RCC 7860 (cell line): ENCODE measurements at regions not wholly inside any gene's neighbourhood (a gene's known extent, or its start where the extent isn't known, plus 50 kb on each side); places are given as distances from the start of the nearest gene placed in this dataset.
A peak's percentile ranks its signal among the peaks of the same experiment; 100 is the strongest.
"Not testable (repeated sequence)": the region's sequence is repeated elsewhere in the genome, so short reads cannot be mapped to it uniquely, and the experiment has no call there.

ENCODE experiments used
- DNase-seq: peaks from one replicate; pipeline ENCODE4 v3.0.0-alpha.2; 2015; ENCODE audit warnings: low spot score
- FAIRE-seq: peaks from 2 replicates; lab custom pipeline; 2012; peaks lifted over from hg19 to GRCh38; lab: Jason Lieb, UNC

DNA sequence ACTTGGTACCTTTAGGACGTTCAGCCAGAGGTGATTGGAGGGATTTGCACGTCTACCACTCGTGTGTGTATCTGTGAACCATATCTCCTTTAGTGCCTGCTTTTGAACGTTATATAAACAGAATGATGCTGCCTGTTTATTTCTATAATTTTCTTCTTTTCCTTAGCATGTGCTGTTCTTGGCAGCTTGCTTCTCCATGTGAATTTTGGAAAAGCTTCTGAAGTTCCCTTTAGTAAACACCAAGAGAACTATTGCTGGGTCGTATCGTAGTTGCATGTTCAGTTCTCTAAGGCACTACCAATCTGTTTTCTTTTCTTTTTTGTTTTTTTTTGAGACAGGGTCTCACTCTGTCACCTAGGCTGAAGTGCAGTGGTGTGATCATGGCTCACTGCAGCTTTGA lies 73.8 kb upstream of the FANCC start:
- FAIRE-seq = not testable (repeated sequence)

GRCh38 chr9:95389373-95389772 lies 71.9 kb upstream of the FANCC start:
- no peak for FAIRE-seq
- no peak for DNase-seq

More for the DNA sequence above, 73.8 kb upstream of the FANCC start:
- not testable (repeated sequence) for DNase-seq

DNA sequence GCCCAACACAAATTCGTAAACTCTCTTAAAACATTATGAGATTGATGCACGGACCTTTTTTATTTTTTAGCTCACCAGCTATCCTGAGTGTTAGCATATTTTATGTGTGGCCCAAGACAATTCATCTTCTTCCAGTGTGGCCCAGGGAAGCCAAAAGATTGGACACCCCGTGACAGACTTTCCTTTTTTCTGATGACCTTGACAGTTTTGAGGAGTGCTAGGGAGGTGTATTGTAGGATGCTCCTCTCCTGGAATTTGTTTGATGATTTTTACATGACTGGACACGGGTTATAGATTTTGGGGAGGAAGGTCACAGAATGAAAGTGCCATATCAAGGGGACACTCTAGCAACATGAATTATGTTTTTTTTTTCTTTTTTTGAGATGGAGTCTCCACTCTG lies 69.3 kb upstream of the FANCC start:
- no peak for DNase-seq
- FAIRE-seq = no peak

GRCh38 chr9:95385521-95385920 lies 68.0 kb upstream of the FANCC start:
- FAIRE-seq (no peak), DNase-seq (no peak)

GRCh38 chr9:95383845-95384244 lies 66.3 kb upstream of the FANCC start:
- DNase-seq = no peak
- no peak for FAIRE-seq

- DNase-seq (peak; percentile 88), FAIRE-seq (peak; percentile 75)
Measured at GRCh38 chr9:95383185-95383676, 65.7 kb upstream of the FANCC start.

GRCh38 chr9:95382433-95382832 lies 64.9 kb upstream of the FANCC start:
- DNase-seq (no peak), FAIRE-seq (no peak)

- peak; percentile 52 for DNase-seq
- no peak for FAIRE-seq
Measured at GRCh38 chr9:95381221-95381620, 63.7 kb upstream of the FANCC start.

DNA sequence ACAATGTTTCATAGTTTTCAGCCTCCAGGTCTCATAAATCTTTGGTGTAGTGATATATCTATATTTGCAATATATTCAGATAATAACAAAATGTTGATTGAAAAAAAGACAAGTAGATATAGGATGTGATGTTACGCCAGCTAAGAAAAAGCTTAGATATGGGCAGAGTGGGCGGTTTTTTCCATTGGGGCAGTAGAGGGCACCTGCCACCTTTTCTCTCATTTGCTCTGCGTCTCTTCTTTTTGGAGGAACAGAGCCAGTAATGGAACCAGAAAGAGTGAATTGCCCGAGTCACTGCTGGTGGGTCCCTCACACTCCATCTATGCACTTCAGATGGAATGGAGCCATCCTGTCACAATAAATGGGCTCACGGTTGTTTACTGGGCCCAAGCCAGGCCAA lies 62.1 kb upstream of the FANCC start:
- FAIRE-seq (no peak), DNase-seq (no peak)

DNA sequence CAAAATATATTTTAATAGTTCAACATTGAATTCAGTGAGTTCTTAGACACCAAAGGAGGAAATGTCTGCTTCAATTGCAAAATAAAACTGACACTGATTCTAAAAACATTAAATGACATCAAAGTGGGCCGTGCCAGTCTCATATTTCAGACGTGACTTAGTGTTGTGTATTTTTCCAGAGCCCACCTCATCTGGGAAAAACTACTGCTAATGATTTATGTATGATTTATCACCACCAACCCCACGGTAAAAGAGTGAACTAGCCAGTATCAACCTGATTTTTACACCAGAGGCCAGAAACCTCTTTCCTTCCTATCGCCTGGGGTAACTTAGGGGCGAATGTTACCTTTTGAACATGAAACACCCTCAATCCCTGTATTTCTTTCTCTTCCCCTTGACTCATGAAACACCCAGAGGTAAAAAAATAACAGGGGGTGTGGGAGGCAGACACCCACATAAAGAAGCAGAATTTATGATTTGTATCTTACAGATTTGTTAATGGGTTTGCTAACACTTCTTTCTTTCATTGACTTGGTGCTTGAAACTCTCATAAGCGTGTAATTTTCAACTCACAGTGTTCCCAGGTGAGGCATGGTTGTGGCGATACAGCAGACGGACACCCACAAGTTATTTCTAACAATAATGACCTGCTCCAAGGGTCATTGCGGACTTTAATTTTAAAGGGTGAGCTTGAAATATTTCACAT lies 56.4 kb upstream of the FANCC start:
- no peak for DNase-seq

DNA sequence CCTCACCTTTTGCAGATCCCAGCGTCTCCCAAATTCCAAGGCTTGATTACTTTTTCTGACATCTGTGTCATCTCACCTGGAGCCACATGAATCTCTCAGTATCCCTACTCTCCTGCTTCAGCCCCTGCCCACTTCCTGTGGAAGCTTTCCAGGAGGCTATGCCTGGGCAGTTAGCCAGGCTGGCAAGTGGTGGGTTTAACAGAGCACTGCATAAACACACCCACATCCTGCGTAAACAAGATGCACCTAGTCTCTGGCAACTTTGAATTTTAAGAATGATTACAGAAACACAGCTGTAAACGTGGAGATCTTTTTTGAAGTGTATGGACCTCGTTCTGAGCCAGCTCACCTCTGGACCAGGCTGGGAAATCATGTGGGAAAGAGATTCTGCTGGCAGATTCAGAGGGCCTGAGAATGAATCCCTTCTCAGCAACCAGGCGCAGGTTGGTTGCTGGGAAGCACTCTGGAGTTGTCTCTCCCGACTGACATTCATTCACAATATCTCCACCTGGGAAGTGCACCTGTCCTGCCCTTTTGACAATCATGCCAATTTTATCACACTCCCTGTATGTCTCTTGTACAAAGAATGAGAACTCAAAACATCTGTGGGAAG lies 55.7 kb upstream of the FANCC start:
- DNase-seq (no peak), FAIRE-seq (no peak)

More for the DNA sequence above, 56.4 kb upstream of the FANCC start:
- FAIRE-seq = no peak

GRCh38 chr9:95370064-95370463 lies 52.6 kb upstream of the FANCC start:
- no peak for FAIRE-seq

DNA sequence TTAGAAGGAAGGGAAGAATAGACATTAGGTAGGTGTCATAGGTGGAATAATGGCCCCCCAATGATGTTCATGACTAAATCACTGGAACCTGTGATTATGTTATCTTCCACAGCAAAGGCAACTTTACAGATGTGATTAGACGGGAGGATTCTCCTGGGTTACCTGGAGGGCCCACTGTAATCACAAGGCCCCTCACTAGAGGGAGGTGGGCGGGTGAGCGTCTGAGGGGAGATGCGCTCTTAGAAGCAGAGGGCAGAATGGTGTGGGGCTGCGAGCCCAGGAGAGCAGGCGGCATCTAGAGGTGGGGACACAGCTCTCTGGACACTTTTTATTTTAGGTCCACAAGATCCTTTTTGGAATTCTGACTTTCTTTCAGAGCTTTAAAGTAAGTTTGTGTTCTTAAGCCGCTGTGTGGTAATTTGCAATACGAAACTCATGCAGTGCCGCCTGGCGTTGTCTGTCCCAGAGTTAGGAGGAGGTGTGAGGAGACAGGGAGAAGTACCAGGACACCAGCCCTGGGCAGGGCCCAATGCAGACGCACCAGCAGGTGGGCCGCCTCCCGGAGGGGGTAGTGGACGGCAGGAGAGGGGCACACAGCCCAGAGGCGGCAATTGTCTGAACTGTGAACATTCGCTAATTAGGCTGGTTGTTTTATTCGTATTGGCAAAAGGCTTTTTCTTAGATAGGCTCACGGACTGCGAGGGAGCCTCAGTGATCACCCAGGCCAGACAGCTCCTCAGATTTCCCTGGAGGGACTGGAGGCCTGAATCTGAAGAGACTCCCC lies 51.1 kb upstream of the FANCC start:
- DNase-seq = no peak
- no peak for FAIRE-seq

More at GRCh38 chr9:95370064-95370463, 52.6 kb upstream of the FANCC start:
- DNase-seq = no peak
